Vagina (tissue), 2 donors: ENCODE measurements at regions not wholly inside any gene's neighbourhood (a gene's known extent, or its start where the extent isn't known, plus 50 kb on each side); places are given as distances from the start of the nearest gene placed in this dataset.

Experiments used
- DNase-seq, 2 donors: peaks; one replicate each; pipeline ENCODE4 v3.0.0-alpha.2; 2017; ENCODE audit errors: extremely low spot score in 2 of 2
- H3K27ac ChIP-seq: fragments of 200-600 bp; sonication (generic); one replicate; pipeline ENCODE4 v1.5.1; 2019
- H3K27me3 ChIP-seq: fragments of 200-600 bp; sonication (generic); one replicate; pipeline ENCODE4 v1.5.1; 2019
- H3K36me3 ChIP-seq, 2 donors: fragments of 200-600 bp; sonication (generic); one replicate each; pipeline ENCODE4 v1.5.1; 2017 to 2019
- H3K4me1 ChIP-seq: fragments of 200-600 bp; sonication (generic); one replicate; pipeline ENCODE4 v1.5.1; 2019
- H3K4me3 ChIP-seq, 2 donors: fragments of 200-600 bp; sonication (generic); 1 replicate in 1 of 2; 2 replicates in 1 of 2; pipeline ENCODE4 v1.5.1; 2016 to 2019
- H3K9me3 ChIP-seq: fragments of 200-600 bp; sonication (generic); one replicate; pipeline ENCODE4 v1.5.1; 2019
- CTCF ChIP-seq, 3 experiments: fragments of 450-650 bp in 2 of 3; fragments of 200-600 bp in 1 of 3; sonication (generic) in 1 of 3; IDR thresholded peaks; one replicate each; pipeline ENCODE4 v1.5.1; 2017 to 2019; ENCODE audit warnings: antibody characterized with exemption in 3 of 3, mild to moderate bottlenecking in 2 of 3, moderate library complexity in 2 of 3
- POLR2A ChIP-seq, 2 donors: fragments of 450-650 bp; IDR thresholded peaks; one replicate each; pipeline ENCODE4 v1.6.1; 2017; ENCODE audit warnings: antibody characterized with exemption in 2 of 2, mild to moderate bottlenecking in 2 of 2, moderate library complexity in 2 of 2
- POLR2AphosphoS5 ChIP-seq, 2 donors: sonication (generic); formaldehyde crosslinking; IDR thresholded peaks; one replicate each; pipeline ENCODE4 v1.9.0; 2017; ENCODE audit warnings: antibody characterized with exemption in 2 of 2, mild to moderate bottlenecking in 2 of 2, low read depth in 1 of 2; ENCODE audit not compliant: insufficient read depth in 1 of 2
- intact Hi-C: fragments of 100-400 bp; cut with DNase I; formaldehyde crosslinking; loops from one replicate; pipeline ENCODE4 v1.15.1; 2023

- Histone ChIP-seq H3K27ac (no peak overlapping the region), H3K36me3 (no peaks in the 10 kb centered on the region), H3K4me1 (no peaks in the 10 kb centered on the region), H3K4me3 (no peak overlapping the region), H3K9me3 (no peaks in the 10 kb centered on the region), H3K27me3 (no peaks in the 10 kb centered on the region)
- intact Hi-C loops: no loop called here
- DNase-seq: no peak
- TF ChIP-seq POLR2AphosphoS5 (IDR thresholded peaks at IDR 0.05; ENCODE audit: insufficient read depth in 1 of 2, low read depth in 1 of 2): no peak
- TF ChIP-seq POLR2A (IDR thresholded peaks at IDR 0.05): no peak
- no peak for TF ChIP-seq CTCF (IDR thresholded peaks at IDR 0.05)
Observed at GRCh38 chr15:95350908-95351307, 979.6 kb upstream of the NR2F2 start.

GRCh38 chr15:95352631-95353187 lies 977.8 kb upstream of the NR2F2 start:
- Histone ChIP-seq H3K27me3 (no peaks in the 10 kb centered on the region), H3K4me1 (no peaks in the 10 kb centered on the region), H3K27ac (no peak overlapping the region), H3K4me3 (no peak overlapping the region), H3K9me3 (no peaks in the 10 kb centered on the region), H3K36me3 (no peaks in the 10 kb centered on the region)
- DNase-seq: no peak
- intact Hi-C loops: no loop called here
- TF ChIP-seq POLR2AphosphoS5 (IDR thresholded peaks at IDR 0.05; ENCODE audit: insufficient read depth in 1 of 2, low read depth in 1 of 2): no peak
- no peak for TF ChIP-seq CTCF (IDR thresholded peaks at IDR 0.05)
- no peak for TF ChIP-seq POLR2A (IDR thresholded peaks at IDR 0.05)

- H3K9me3 ChIP-seq: no peaks in the 10 kb centered on the region
- H3K36me3 ChIP-seq: no peaks in the 10 kb centered on the region
- no peak for DNase-seq
- intact Hi-C loops: no loop called here
- H3K4me1 ChIP-seq: no peaks in the 10 kb centered on the region
- no peaks in the 10 kb centered on the region for H3K27me3 ChIP-seq
- no peak overlapping the region for H3K27ac ChIP-seq
- H3K4me3 ChIP-seq: no peak overlapping the region
- TF ChIP-seq POLR2A (IDR thresholded peaks at IDR 0.05) (no peak), CTCF (IDR thresholded peaks at IDR 0.05) (no peak), POLR2AphosphoS5 (IDR thresholded peaks at IDR 0.05; ENCODE audit: insufficient read depth in 1 of 2, low read depth in 1 of 2) (no peak)
Observed at GRCh38 chr15:95353512-95353911, 977.0 kb upstream of the NR2F2 start.

- Histone ChIP-seq H3K9me3 (no peaks in the 10 kb centered on the region), H3K4me1 (no peaks in the 10 kb centered on the region), H3K4me3 (no peak overlapping the region), H3K27ac (no peak overlapping the region), H3K36me3 (no peaks in the 10 kb centered on the region), H3K27me3 (no peaks in the 10 kb centered on the region)
- TF ChIP-seq CTCF (IDR thresholded peaks at IDR 0.05) (no peak), POLR2AphosphoS5 (IDR thresholded peaks at IDR 0.05; ENCODE audit: insufficient read depth in 1 of 2, low read depth in 1 of 2) (no peak)
- DNase-seq: no peak
- intact Hi-C loops: no loop called here
Observed at GRCh38 chr15:95359966-95360365, 970.5 kb upstream of the NR2F2 start.

GRCh38 chr15:95362306-95362705 lies 968.2 kb upstream of the NR2F2 start:
- no peak for TF ChIP-seq POLR2A (IDR thresholded peaks at IDR 0.05)
- no peak for TF ChIP-seq POLR2AphosphoS5 (IDR thresholded peaks at IDR 0.05; ENCODE audit: insufficient read depth in 1 of 2, low read depth in 1 of 2)
- no peak for TF ChIP-seq CTCF (IDR thresholded peaks at IDR 0.05)

More at GRCh38 chr15:95362306-95362705, 968.2 kb upstream of the NR2F2 start:
- Histone ChIP-seq H3K27ac (no peak overlapping the region), H3K36me3 (no peaks in the 10 kb centered on the region), H3K27me3 (no peaks in the 10 kb centered on the region), H3K4me3 (no peak overlapping the region), H3K9me3 (no peaks in the 10 kb centered on the region), H3K4me1 (peaks cover 4% of the 10 kb centered on the region)
- no peak for DNase-seq
- intact Hi-C loops: no loop called here
